Naive thymus-derived CD4-positive, alpha-beta T cell (primary cell): ENCODE measurements at regions not wholly inside any gene's neighbourhood (a gene's known extent, or its start where the extent isn't known, plus 50 kb on each side); places are given as distances from the start of the nearest gene placed in this dataset.
"Not testable (repeated sequence)": the region's sequence is repeated elsewhere in the genome, so short reads cannot be mapped to it uniquely, and the experiment has no call there.

Experiments
- ATAC-seq: fragments of 150-1000 bp; cut with Tn5 transposase; 2 replicates; pipeline ENCODE4 v1.10.0; 2021; ENCODE audit warnings: mild to moderate bottlenecking, moderate library complexity
- CTCF ChIA-PET: fragments of 350-600 bp; sonication (Branson Sonifier 250); formaldehyde crosslinking; loops from one replicate; lab custom pipeline; 2021; ENCODE audit warnings: antibody characterized with exemption; lab: Charles Lee
- POLR2A ChIA-PET: fragments of 350-600 bp; sonication (Branson Sonifier 250); formaldehyde crosslinking; loops from one replicate; lab custom pipeline; 2021; ENCODE audit warnings: antibody characterized with exemption, inconsistent platforms; lab: Charles Lee
- DNase-seq, 9 donors: peaks; one replicate each; pipeline versions ENCODE4 v3.0.0 to v3.0.0-alpha.2; 2020 to 2022; ENCODE audit warnings: mixed read lengths in 1 of 9
- H3K27ac ChIP-seq: one replicate; pipeline ENCODE4 v1.7.0; 2013; ENCODE audit warnings: mild to moderate bottlenecking, low read depth, low read length, moderate library complexity
- H3K27me3 ChIP-seq, 2 donors: one replicate each; pipeline ENCODE4 v1.7.0; 2013; ENCODE audit warnings: low read length in 2 of 2, mild to moderate bottlenecking in 2 of 2, moderate library complexity in 2 of 2; ENCODE audit not compliant: control insufficient read depth in 2 of 2, insufficient read depth in 2 of 2
- H3K36me3 ChIP-seq, 3 experiments: 1 replicate in 2 of 3; 2 replicates in 1 of 3; pipeline ENCODE4 v1.7.0; 2013; ENCODE audit warnings: low read length in 3 of 3, mild to moderate bottlenecking in 3 of 3, moderate library complexity in 1 of 3; ENCODE audit not compliant: insufficient read depth in 3 of 3, control insufficient read depth in 2 of 3
- H3K4me1 ChIP-seq, 2 donors: one replicate each; pipeline ENCODE4 v1.7.0; 2013; ENCODE audit warnings: low read length in 2 of 2, mild to moderate bottlenecking in 2 of 2, moderate library complexity in 1 of 2; ENCODE audit not compliant: control insufficient read depth in 2 of 2, insufficient read depth in 2 of 2
- H3K4me3 ChIP-seq: 2 replicates; pipeline ENCODE4 v1.7.0; 2013; ENCODE audit warnings: mild to moderate bottlenecking, low read length
- H3K9me3 ChIP-seq, 3 experiments: 1 replicate in 2 of 3; 2 replicates in 1 of 3; pipeline ENCODE4 v1.7.0; 2013; ENCODE audit warnings: low read length in 3 of 3; ENCODE audit not compliant: control insufficient read depth in 2 of 3
- H3K27ac Mint-ChIP-seq, 9 donors: one replicate each; pipeline ENCODE4 v1.8.0; 2020 to 2022; ENCODE audit warnings: mixed read lengths in 9 of 9, mild to moderate bottlenecking in 8 of 9, moderate library complexity in 5 of 9, inconsistent platforms in 2 of 9
- H3K27me3 Mint-ChIP-seq, 5 donors: one replicate each; pipeline ENCODE4 v1.8.0; 2021 to 2022; ENCODE audit warnings: mixed read lengths in 5 of 5, mild to moderate bottlenecking in 1 of 5
- H3K36me3 Mint-ChIP-seq, 5 donors: one replicate each; pipeline ENCODE4 v1.8.0; 2020 to 2022; ENCODE audit warnings: mixed read lengths in 5 of 5, mild to moderate bottlenecking in 3 of 5, inconsistent platforms in 1 of 5
- H3K4me1 Mint-ChIP-seq, 7 donors: one replicate each; pipeline ENCODE4 v1.8.0; 2020 to 2022; ENCODE audit warnings: mixed read lengths in 7 of 7, mild to moderate bottlenecking in 3 of 7, inconsistent platforms in 1 of 7
- H3K4me3 Mint-ChIP-seq, 10 donors: one replicate each; pipeline ENCODE4 v1.8.0; 2020 to 2022; ENCODE audit warnings: mild to moderate bottlenecking in 10 of 10, mixed read lengths in 10 of 10, moderate library complexity in 6 of 10, inconsistent platforms in 2 of 10
- H3K9me3 Mint-ChIP-seq, 11 donors: one replicate each; pipeline ENCODE4 v1.8.0; 2020 to 2022; ENCODE audit warnings: mixed read lengths in 11 of 11, mild to moderate bottlenecking in 4 of 11, inconsistent platforms in 1 of 11, moderate library complexity in 1 of 11
- intact Hi-C, 2 donors: fragments of 100-400 bp; cut with micrococcal nuclease; formaldehyde crosslinking; loops; one replicate each; pipeline ENCODE4 v1.15.1; 2023

DNA sequence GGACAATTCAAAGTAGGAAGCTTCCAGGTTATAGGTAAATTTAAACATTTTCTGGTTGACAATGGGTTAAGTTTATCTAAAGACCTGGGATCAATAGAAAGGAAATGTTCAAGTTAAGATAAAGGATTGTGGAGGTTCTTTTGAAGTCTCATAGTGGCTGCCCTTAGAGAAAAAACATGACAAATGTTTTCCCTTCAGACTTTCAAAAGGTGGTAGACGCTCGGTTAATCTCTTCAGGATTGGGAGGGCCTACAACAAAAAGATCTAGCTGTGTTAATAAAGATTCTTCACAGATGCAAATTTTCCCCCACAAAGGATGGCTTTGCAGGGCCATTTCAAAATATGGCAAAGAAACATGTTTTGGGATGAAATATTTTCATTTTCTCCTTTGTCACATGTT lies 86.6 kb upstream of the FRMD4A start:
- H3K36me3 Mint-ChIP-seq, H3K4me1 Mint-ChIP-seq, H3K4me3 ChIP-seq, DNase-seq, ATAC-seq, intact Hi-C loops, H3K36me3 ChIP-seq, H3K9me3 ChIP-seq, H3K9me3 Mint-ChIP-seq, H3K27ac Mint-ChIP-seq, H3K27ac ChIP-seq, CTCF ChIA-PET, POLR2A ChIA-PET, H3K4me1 ChIP-seq, H3K4me3 Mint-ChIP-seq: not testable (repeated sequence)
- peaks cover 13 to 48% (median 36%) of the 10 kb centered on the region in 5 donors for H3K27me3 Mint-ChIP-seq
- H3K27me3 ChIP-seq, result peaks cover 0 to 13% of the 10 kb centered on the region in 2 donors

GRCh38 chr10:14416308-14416700 lies 85.6 kb upstream of the FRMD4A start:
- H3K27me3 ChIP-seq, result peaks cover 0 to 13% of the 10 kb centered on the region in 2 donors
- no peaks in the 10 kb centered on the region for H3K36me3 ChIP-seq
- H3K27ac Mint-ChIP-seq, result no peak overlapping the region
- ChIA-PET CTCF (no interaction called here), POLR2A (no interaction called here)
- no peaks in the 10 kb centered on the region for H3K36me3 Mint-ChIP-seq
- intact Hi-C loops, result no loop called here
- no peaks in the 10 kb centered on the region for H3K9me3 ChIP-seq
- peaks cover 0 to 7% (median 0%) of the 10 kb centered on the region in 7 donors for H3K4me1 Mint-ChIP-seq
- no peak overlapping the region for H3K4me3 Mint-ChIP-seq
- peaks cover 18 to 54% (median 41%) of the 10 kb centered on the region in 5 donors for H3K27me3 Mint-ChIP-seq
- H3K27ac ChIP-seq, result no peak overlapping the region
- no peak for DNase-seq
- peaks cover 0 to 7% (median 0%) of the 10 kb centered on the region in 11 donors for H3K9me3 Mint-ChIP-seq
- H3K4me1 ChIP-seq, result no peaks in the 10 kb centered on the region
- ATAC-seq, result no peak
- H3K4me3 ChIP-seq, result no peak overlapping the region

GRCh38 chr10:14415676-14416307 lies 85.1 kb upstream of the FRMD4A start:
- peaks cover 0 to 4% of the 10 kb centered on the region in 2 donors for H3K4me1 ChIP-seq
- no peaks in the 10 kb centered on the region for H3K9me3 ChIP-seq
- Mint-ChIP-seq H3K4me1 (peaks cover 0 to 12% (median 5%) of the 10 kb centered on the region in 7 donors), H3K27me3 (peaks cover 19 to 54% (median 41%) of the 10 kb centered on the region in 5 donors), H3K9me3 (peaks cover 0 to 7% (median 0%) of the 10 kb centered on the region in 11 donors), H3K4me3 (no peak overlapping the region), H3K27ac (no peak overlapping the region), H3K36me3 (no peaks in the 10 kb centered on the region)
- intact Hi-C loops, result no loop called here
- no peak for DNase-seq
- no peak overlapping the region for H3K4me3 ChIP-seq
- H3K27me3 ChIP-seq, result peaks cover 0 to 13% of the 10 kb centered on the region in 2 donors
- ChIA-PET CTCF (no interaction called here), POLR2A (no interaction called here)
- H3K27ac ChIP-seq, result no peak overlapping the region
- no peak for ATAC-seq
- no peaks in the 10 kb centered on the region for H3K36me3 ChIP-seq

DNA sequence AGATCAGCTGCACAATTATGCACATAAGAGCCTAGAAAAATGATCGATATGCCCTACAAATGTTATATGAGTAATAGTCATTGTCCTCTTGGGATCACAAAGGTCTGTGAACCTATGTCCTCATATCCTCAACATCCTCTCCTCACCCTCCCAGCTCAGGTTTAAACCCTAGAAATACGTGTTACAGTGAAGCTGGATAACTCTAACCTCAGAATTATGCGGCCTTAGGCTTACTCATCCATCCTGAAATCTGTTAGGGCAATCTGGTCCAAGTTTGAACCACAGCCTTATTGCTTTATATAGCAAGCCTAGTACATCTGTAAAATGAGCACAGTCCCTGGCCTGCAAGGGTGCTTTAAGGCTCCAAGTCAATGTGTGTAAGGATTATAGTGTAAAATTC lies 84.2 kb upstream of the FRMD4A start:
- H3K4me3 ChIP-seq, result no peak overlapping the region
- ATAC-seq (no peak), DNase-seq (no peak)
- H3K27me3 ChIP-seq, result peaks cover 0 to 13% of the 10 kb centered on the region in 2 donors
- intact Hi-C loops, result no loop called here
- peaks cover 3 to 21% (median 13%) of the 10 kb centered on the region in 7 donors for H3K4me1 Mint-ChIP-seq
- peaks cover 20 to 58% (median 41%) of the 10 kb centered on the region in 5 donors for H3K27me3 Mint-ChIP-seq
- peaks cover 0 to 9% (median 0%) of the 10 kb centered on the region in 11 donors for H3K9me3 Mint-ChIP-seq
- H3K4me3 Mint-ChIP-seq, result no peak overlapping the region
- H3K36me3 Mint-ChIP-seq, result no peaks in the 10 kb centered on the region
- H3K36me3 ChIP-seq, result no peaks in the 10 kb centered on the region
- ChIA-PET CTCF (no interaction called here), POLR2A (no interaction called here)
- no peaks in the 10 kb centered on the region for H3K9me3 ChIP-seq
- H3K27ac ChIP-seq, result no peak overlapping the region
- no peak overlapping the region for H3K27ac Mint-ChIP-seq
- H3K4me1 ChIP-seq, result peaks cover 5 to 12% of the 10 kb centered on the region in 2 donors

DNA sequence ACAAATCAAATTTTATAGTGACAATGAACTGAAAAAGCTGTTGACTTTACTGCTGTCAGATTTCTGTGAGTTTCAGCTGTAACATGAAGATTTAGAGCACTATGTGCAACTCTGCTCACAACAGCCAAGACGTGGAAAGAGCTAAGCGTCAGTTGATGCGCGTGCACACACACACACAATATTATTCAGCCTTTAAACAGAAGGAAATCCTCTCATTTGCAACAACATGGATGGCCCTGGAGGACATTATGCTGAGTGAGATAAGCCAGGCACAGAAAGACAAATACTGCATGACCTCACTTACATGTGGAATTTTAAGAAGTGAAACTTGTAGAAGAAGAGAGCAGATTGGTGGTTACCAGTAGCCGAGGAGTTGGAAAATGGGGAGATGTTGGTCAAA lies 82.8 kb upstream of the FRMD4A start:
- intact Hi-C loops, result no loop called here
- no peaks in the 10 kb centered on the region for H3K36me3 ChIP-seq
- H3K4me3 ChIP-seq, result no peak overlapping the region
- H3K4me3 Mint-ChIP-seq, result no peak overlapping the region
- H3K9me3 Mint-ChIP-seq, result peaks cover 0 to 12% (median 0%) of the 10 kb centered on the region in 11 donors
- H3K27me3 ChIP-seq, result peaks cover 0 to 13% of the 10 kb centered on the region in 2 donors
- CTCF ChIA-PET, result no interaction called here
- DNase-seq (no peak), ATAC-seq (no peak)
- no peaks in the 10 kb centered on the region for H3K36me3 Mint-ChIP-seq
- H3K27ac ChIP-seq, result no peak overlapping the region
- H3K4me1 ChIP-seq, result peaks cover 8 to 18% of the 10 kb centered on the region in 2 donors
- H3K9me3 ChIP-seq, result no peaks in the 10 kb centered on the region
- peaks cover 22 to 63% (median 41%) of the 10 kb centered on the region in 5 donors for H3K27me3 Mint-ChIP-seq
- POLR2A ChIA-PET, result no interaction called here
- no peak overlapping the region for H3K27ac Mint-ChIP-seq
- peaks cover 7 to 30% (median 21%) of the 10 kb centered on the region in 7 donors for H3K4me1 Mint-ChIP-seq

DNA sequence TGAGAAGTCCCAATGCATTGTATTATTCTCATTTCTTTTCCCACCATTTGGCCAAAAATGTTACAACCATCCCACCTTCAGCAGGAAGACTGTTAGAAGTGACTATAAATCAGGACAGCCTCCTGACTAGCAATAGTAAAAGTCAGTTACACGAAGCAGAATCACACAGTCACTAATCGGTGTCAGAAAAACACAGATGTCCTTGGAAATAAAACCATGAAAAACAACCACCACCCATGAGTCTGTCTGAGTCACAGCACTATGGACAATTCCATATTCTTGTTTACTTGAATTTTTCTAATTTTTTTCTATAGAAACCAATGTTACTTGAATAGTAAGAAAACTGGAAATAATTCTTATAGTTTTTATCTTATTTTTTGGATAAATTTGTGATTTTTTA lies 81.9 kb upstream of the FRMD4A start:
- peaks cover 0 to 12% (median 0%) of the 10 kb centered on the region in 11 donors for H3K9me3 Mint-ChIP-seq
- Histone ChIP-seq H3K27me3 (peaks cover 0 to 13% of the 10 kb centered on the region in 2 donors), H3K9me3 (no peaks in the 10 kb centered on the region), H3K27ac (no peak overlapping the region), H3K36me3 (no peaks in the 10 kb centered on the region), H3K4me3 (no peak overlapping the region), H3K4me1 (peaks cover 8 to 18% of the 10 kb centered on the region in 2 donors)
- ATAC-seq (no peak), DNase-seq (no peak)
- H3K36me3 Mint-ChIP-seq, result no peaks in the 10 kb centered on the region
- peaks cover 7 to 30% (median 21%) of the 10 kb centered on the region in 7 donors for H3K4me1 Mint-ChIP-seq
- H3K4me3 Mint-ChIP-seq, result no peak overlapping the region
- H3K27ac Mint-ChIP-seq, result no peak overlapping the region
- intact Hi-C loops, result no loop called here
- ChIA-PET POLR2A (no interaction called here), CTCF (no interaction called here)
- peaks cover 27 to 63% (median 41%) of the 10 kb centered on the region in 5 donors for H3K27me3 Mint-ChIP-seq
